ENCODE measurements at regions not wholly inside any gene's neighbourhood (a gene's known extent, or its start where the extent isn't known, plus 50 kb on each side); places are given as distances from the start of the nearest gene placed in this dataset.
"Not testable (repeated sequence)": the region's sequence is repeated elsewhere in the genome, so short reads cannot be mapped to it uniquely, and the experiment has no call there.

- no peak for DNase-seq (ENCODE audit: low spot score)
These were observed 143.6 kb downstream of the TFAP2B start for GRCh38 chr6:50962213-50962759.

- no peak for DNase-seq (ENCODE audit: low spot score)
These were observed 145.3 kb downstream of the TFAP2B start for GRCh38 chr6:50963952-50964351.

- no peak for DNase-seq (ENCODE audit: low spot score)
These were observed 146.8 kb downstream of the TFAP2B start for GRCh38 chr6:50965495-50965894.

GRCh38 chr6:50966532-50966931, 147.9 kb downstream of the TFAP2B start:
- no peak for DNase-seq (ENCODE audit: low spot score)

GRCh38 chr6:50966986-50967385, 148.3 kb downstream of the TFAP2B start:
- DNase-seq (ENCODE audit: low spot score), result no peak

- not testable (repeated sequence) for DNase-seq (ENCODE audit: low spot score)
These were observed 149.6 kb downstream of the TFAP2B start for GRCh38 chr6:50968246-50968645.

GRCh38 chr6:50970908-50971307, 152.2 kb downstream of the TFAP2B start:
- DNase-seq (ENCODE audit: low spot score), result no peak

- DNase-seq (ENCODE audit: low spot score), result no peak
These were observed 154.8 kb downstream of the TFAP2B start for GRCh38 chr6:50973464-50973863.

GRCh38 chr6:50974319-50974718, 155.6 kb downstream of the TFAP2B start:
- DNase-seq (ENCODE audit: low spot score), result no peak

GRCh38 chr6:50975216-50975615, 156.5 kb downstream of the TFAP2B start:
- DNase-seq (ENCODE audit: low spot score), result no peak

- no peak for DNase-seq (ENCODE audit: low spot score)
These were observed 158.2 kb downstream of the TFAP2B start for GRCh38 chr6:50976907-50977306.

GRCh38 chr6:50977796-50978195, 159.1 kb downstream of the TFAP2B start:
- DNase-seq (ENCODE audit: low spot score), result no peak

- no peak for DNase-seq (ENCODE audit: low spot score)
These were observed 159.9 kb downstream of the TFAP2B start for GRCh38 chr6:50978380-50979170.

- DNase-seq (ENCODE audit: low spot score), result no peak
These were observed 160.5 kb downstream of the TFAP2B start for GRCh38 chr6:50979171-50979525.

- DNase-seq (ENCODE audit: low spot score), result no peak
These were observed 165.5 kb downstream of the TFAP2B start for GRCh38 chr6:50984135-50984534.

GRCh38 chr6:50986319-50986718, 167.6 kb downstream of the TFAP2B start:
- no peak for DNase-seq (ENCODE audit: low spot score)

GRCh38 chr6:50989123-50989522, 170.5 kb downstream of the TFAP2B start:
- no peak for DNase-seq (ENCODE audit: low spot score)

- DNase-seq (ENCODE audit: low spot score), result no peak
These were observed 172.2 kb downstream of the TFAP2B start for GRCh38 chr6:50990750-50991446.

- no peak for DNase-seq (ENCODE audit: low spot score)
These were observed 173.6 kb downstream of the TFAP2B start for GRCh38 chr6:50992232-50992631.

GRCh38 chr6:50992704-50993625, 174.3 kb downstream of the TFAP2B start:
- DNase-seq (ENCODE audit: low spot score), result no peak

- DNase-seq (ENCODE audit: low spot score), result no peak
These were observed 175.5 kb downstream of the TFAP2B start for GRCh38 chr6:50993941-50994720.

Data from globus pallidus (tissue), 1 donor.